GM23338 (cell line): ENCODE measurements at regions not wholly inside any gene's neighbourhood (a gene's known extent, or its start where the extent isn't known, plus 50 kb on each side); places are given as distances from the start of the nearest gene placed in this dataset.

Source experiments
- ATAC-seq: fragments of 200-7000 bp; cut with Tn5 transposase; 3 replicates; pipeline ENCODE4 v1.9.1; 2020
- DNase-seq: peaks from one replicate; pipeline ENCODE4 v3.0.0-alpha.2; 2015; ENCODE audit warnings: low spot score
- H2AFZ ChIP-seq: fragments of 200-600 bp; sonication (generic); 2 replicates; pipeline ENCODE4 v1.8.0; 2016; ENCODE audit warnings: antibody characterized with exemption, mild to moderate bottlenecking, moderate library complexity
- H3F3A ChIP-seq: fragments of 200-600 bp; sonication (generic); replicated peaks from 2 replicates; pipeline ENCODE4 v1.8.0; 2017; ENCODE audit warnings: antibody characterized with exemption, mixed run types, low read depth
- H3K27ac ChIP-seq: fragments of 200-600 bp; sonication (generic); 2 replicates; pipeline ENCODE4 v1.6.1; 2016; ENCODE audit warnings: low read depth
- H3K27me3 ChIP-seq: fragments of 200-600 bp; sonication (generic); 2 replicates; pipeline ENCODE4 v1.8.0; 2016; ENCODE audit warnings: mild to moderate bottlenecking, mixed run types, moderate library complexity; ENCODE audit not compliant: insufficient read depth
- H3K36me3 ChIP-seq: fragments of 200-600 bp; sonication (generic); 2 replicates; pipeline ENCODE4 v1.8.0; 2016; ENCODE audit warnings: mild to moderate bottlenecking; ENCODE audit not compliant: insufficient read depth
- H3K4me1 ChIP-seq: fragments of 200-600 bp; sonication (generic); 2 replicates; pipeline ENCODE4 v1.8.0; 2016; ENCODE audit warnings: mild to moderate bottlenecking, moderate library complexity; ENCODE audit not compliant: insufficient read depth
- H3K4me2 ChIP-seq: fragments of 200-600 bp; sonication (generic); 2 replicates; pipeline ENCODE4 v1.7.1; 2017; ENCODE audit warnings: mixed run types
- H3K4me3 ChIP-seq: fragments of 200-600 bp; sonication (generic); 2 replicates; pipeline ENCODE4 v1.6.1; 2016; ENCODE audit warnings: mixed run types
- H3K79me2 ChIP-seq: fragments of 200-600 bp; sonication (generic); replicated peaks from 2 replicates; pipeline ENCODE4 v1.8.0; 2017; ENCODE audit warnings: mild to moderate bottlenecking; ENCODE audit not compliant: insufficient read depth
- H3K9me2 ChIP-seq: fragments of 200-600 bp; sonication (generic); 2 replicates; pipeline ENCODE4 v1.8.0; 2017; ENCODE audit not compliant: insufficient read depth
- H4K20me1 ChIP-seq: fragments of 200-600 bp; sonication (generic); replicated peaks from 2 replicates; pipeline ENCODE4 v1.8.0; 2017; ENCODE audit warnings: mild to moderate bottlenecking; ENCODE audit not compliant: insufficient read depth
- H3K27ac Mint-ChIP-seq: 2 replicates; pipeline ENCODE4 v1.8.0; 2020; ENCODE audit warnings: inconsistent platforms, mild to moderate bottlenecking, moderate library complexity, mixed read lengths
- H3K27me3 Mint-ChIP-seq: 3 replicates; pipeline ENCODE4 v1.8.0; 2022; ENCODE audit warnings: low read depth, mild to moderate bottlenecking, moderate library complexity, mixed read lengths, inconsistent platforms; ENCODE audit not compliant: insufficient read depth, poor library complexity
- H3K36me3 Mint-ChIP-seq: 3 replicates; pipeline ENCODE4 v1.8.0; 2021; ENCODE audit warnings: low read depth, mild to moderate bottlenecking, inconsistent platforms, moderate library complexity, mixed read lengths
- H3K4me1 Mint-ChIP-seq: 3 replicates; pipeline ENCODE4 v1.8.0; 2020; ENCODE audit warnings: mild to moderate bottlenecking, inconsistent platforms, mixed read lengths
- H3K4me3 Mint-ChIP-seq: 3 replicates; pipeline ENCODE4 v1.8.0; 2021; ENCODE audit warnings: moderate library complexity, mild to moderate bottlenecking, inconsistent platforms, mixed read lengths
- H3K9me3 Mint-ChIP-seq: 3 replicates; pipeline ENCODE4 v1.8.0; 2020; ENCODE audit warnings: moderate library complexity, mild to moderate bottlenecking, inconsistent platforms, mixed read lengths
- EZH2 ChIP-seq: fragments of 200-600 bp; sonication (generic); IDR thresholded peaks from one replicate; pipeline ENCODE4 v1.8.0; 2017; ENCODE audit warnings: antibody characterized with exemption, mild to moderate bottlenecking, low read depth; ENCODE audit not compliant: unreplicated experiment
- EZH2phosphoT487 ChIP-seq: fragments of 200-600 bp; sonication (generic); IDR thresholded peaks from one replicate; pipeline ENCODE4 v1.8.1; 2018; ENCODE audit warnings: antibody characterized with exemption; ENCODE audit not compliant: unreplicated experiment
- STAT1 ChIP-seq: IDR thresholded peaks from one replicate; pipeline ENCODE4 v1.6.1; 2016; ENCODE audit warnings: antibody characterized with exemption; ENCODE audit not compliant: unreplicated experiment
- ZNF462 ChIP-seq: fragments of 250-450 bp; sonication (Bioruptor Pico); IDR thresholded peaks from 2 replicates; pipeline ENCODE4 v1.5.0; 2020; ENCODE audit warnings: mild to moderate bottlenecking, moderate library complexity
- TF ChIP-seq, protein P1 (sequence below), 2 experiments: fragments of 200-600 bp in 1 of 2; sonication (generic) in 1 of 2; conservative IDR thresholded peaks; 2 replicates each; pipeline versions ENCODE4 v1.5.1 to v1.6.1; 2016 to 2017; ENCODE audit warnings: antibody characterized with exemption in 2 of 2, low read depth in 2 of 2, mild to moderate bottlenecking in 2 of 2, moderate library complexity in 1 of 2

- TF ChIP-seq ZNF462 (CRISPR knock-in tag) (no peak), STAT1 (no peak), EZH2phosphoT487 (no peak), EZH2 (no peak)
These were observed 78.6 kb upstream of the AKAP12 start (continued) for GRCh38 chr6:151160929-151161757.

GRCh38 chr6:151164383-151164782 lies 75.4 kb upstream of the AKAP12 start:
- Histone ChIP-seq H3K36me3 (no peaks in the 10 kb centered on the region), H3K4me3 (no peak overlapping the region), H3K9me2 (0 out of 2 replicates have a peak, but pooled peaks cover 3% of the 10 kb centered on the region), H3F3A (no peaks in the 10 kb centered on the region), H3K4me1 (no peaks in the 10 kb centered on the region), H2AFZ (no peak overlapping the region), H3K27ac (no peak overlapping the region), H4K20me1 (no peaks in the 10 kb centered on the region), H3K27me3 (no peaks in the 10 kb centered on the region), H3K4me2 (no peak overlapping the region), H3K79me2 (no peaks in the 10 kb centered on the region)
- no peak for DNase-seq
- Mint-ChIP-seq H3K27me3 (peaks cover 4% of the 10 kb centered on the region), H3K36me3 (no peaks in the 10 kb centered on the region), H3K4me3 (no peak overlapping the region), H3K9me3 (no peaks in the 10 kb centered on the region), H3K4me1 (peaks cover 10% of the 10 kb centered on the region), H3K27ac (no peak overlapping the region)
- ATAC-seq, result no peak
- TF ChIP-seq, protein P1, sequence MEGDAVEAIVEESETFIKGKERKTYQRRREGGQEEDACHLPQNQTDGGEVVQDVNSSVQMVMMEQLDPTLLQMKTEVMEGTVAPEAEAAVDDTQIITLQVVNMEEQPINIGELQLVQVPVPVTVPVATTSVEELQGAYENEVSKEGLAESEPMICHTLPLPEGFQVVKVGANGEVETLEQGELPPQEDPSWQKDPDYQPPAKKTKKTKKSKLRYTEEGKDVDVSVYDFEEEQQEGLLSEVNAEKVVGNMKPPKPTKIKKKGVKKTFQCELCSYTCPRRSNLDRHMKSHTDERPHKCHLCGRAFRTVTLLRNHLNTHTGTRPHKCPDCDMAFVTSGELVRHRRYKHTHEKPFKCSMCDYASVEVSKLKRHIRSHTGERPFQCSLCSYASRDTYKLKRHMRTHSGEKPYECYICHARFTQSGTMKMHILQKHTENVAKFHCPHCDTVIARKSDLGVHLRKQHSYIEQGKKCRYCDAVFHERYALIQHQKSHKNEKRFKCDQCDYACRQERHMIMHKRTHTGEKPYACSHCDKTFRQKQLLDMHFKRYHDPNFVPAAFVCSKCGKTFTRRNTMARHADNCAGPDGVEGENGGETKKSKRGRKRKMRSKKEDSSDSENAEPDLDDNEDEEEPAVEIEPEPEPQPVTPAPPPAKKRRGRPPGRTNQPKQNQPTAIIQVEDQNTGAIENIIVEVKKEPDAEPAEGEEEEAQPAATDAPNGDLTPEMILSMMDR (conservative IDR thresholded peaks at IDR 0.05; ENCODE audit: low read depth in 2 of 2), result no peak
- no peak for TF ChIP-seq ZNF462 (CRISPR knock-in tag)
- TF ChIP-seq EZH2, result no peak
